ENCODE measurements at regions not wholly inside any gene's neighbourhood (a gene's known extent, or its start where the extent isn't known, plus 50 kb on each side); places are given as distances from the start of the nearest gene placed in this dataset.

DNA sequence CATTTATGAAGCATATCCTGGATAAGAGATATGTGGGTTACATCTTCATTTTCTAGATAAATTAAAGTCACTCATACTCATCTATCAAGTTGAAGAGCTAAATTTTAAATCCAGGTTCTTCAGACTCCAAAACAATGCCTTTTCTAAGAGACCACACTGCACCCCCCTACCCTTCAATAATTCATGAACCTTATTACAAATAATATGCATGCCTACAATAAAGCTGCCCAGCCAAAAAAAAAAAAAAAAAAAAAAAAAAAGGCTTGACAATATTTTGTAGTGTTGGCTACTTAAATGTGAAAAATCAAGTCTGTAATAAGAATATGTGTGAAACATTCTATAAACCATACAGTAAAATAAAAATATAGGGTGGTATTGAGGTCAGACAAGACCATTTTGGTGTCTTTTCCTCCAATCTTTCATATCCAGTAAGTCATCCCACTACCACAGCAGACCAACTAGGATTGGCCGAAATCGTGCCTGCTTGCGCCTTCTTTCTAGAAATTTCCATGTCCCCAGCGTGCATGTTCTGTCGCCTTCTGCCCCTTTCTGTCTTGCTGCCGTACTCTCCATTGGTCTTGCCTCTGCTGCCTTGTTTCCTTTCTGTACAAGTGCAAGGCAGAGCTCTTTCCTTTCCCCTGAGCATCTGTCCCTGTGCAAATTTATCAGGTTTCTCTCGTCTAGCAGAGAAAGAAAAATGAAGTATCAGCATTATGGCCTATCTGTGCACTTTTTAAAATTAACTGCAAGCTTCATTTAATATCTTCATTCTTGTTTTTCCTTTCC is 92.6 kb upstream of the NDUFV2 start:
- H3K9me3 ChIP-seq = no peaks in the 10 kb centered on the region
- DNase-seq (no peak), ATAC-seq (no peak)
- no peak overlapping the region for H3K27ac ChIP-seq
- no peak overlapping the region for H3K4me3 ChIP-seq
- no peaks in the 10 kb centered on the region for H3K4me1 ChIP-seq
- no peaks in the 10 kb centered on the region for H3K27me3 ChIP-seq
- H3K36me3 ChIP-seq = no peaks in the 10 kb centered on the region
- intact Hi-C loops (cut with DNase I) = no loop called here
- TF ChIP-seq, protein P1, sequence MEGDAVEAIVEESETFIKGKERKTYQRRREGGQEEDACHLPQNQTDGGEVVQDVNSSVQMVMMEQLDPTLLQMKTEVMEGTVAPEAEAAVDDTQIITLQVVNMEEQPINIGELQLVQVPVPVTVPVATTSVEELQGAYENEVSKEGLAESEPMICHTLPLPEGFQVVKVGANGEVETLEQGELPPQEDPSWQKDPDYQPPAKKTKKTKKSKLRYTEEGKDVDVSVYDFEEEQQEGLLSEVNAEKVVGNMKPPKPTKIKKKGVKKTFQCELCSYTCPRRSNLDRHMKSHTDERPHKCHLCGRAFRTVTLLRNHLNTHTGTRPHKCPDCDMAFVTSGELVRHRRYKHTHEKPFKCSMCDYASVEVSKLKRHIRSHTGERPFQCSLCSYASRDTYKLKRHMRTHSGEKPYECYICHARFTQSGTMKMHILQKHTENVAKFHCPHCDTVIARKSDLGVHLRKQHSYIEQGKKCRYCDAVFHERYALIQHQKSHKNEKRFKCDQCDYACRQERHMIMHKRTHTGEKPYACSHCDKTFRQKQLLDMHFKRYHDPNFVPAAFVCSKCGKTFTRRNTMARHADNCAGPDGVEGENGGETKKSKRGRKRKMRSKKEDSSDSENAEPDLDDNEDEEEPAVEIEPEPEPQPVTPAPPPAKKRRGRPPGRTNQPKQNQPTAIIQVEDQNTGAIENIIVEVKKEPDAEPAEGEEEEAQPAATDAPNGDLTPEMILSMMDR (IDR thresholded peaks at IDR 0.05) = no peak

GRCh38 chr18:9011431-9011830 is 91.1 kb upstream of the NDUFV2 start:
- Histone ChIP-seq H3K27me3 (no peaks in the 10 kb centered on the region), H3K9me3 (no peaks in the 10 kb centered on the region), H3K4me3 (no peak overlapping the region), H3K4me1 (no peaks in the 10 kb centered on the region), H3K27ac (no peak overlapping the region), H3K36me3 (no peaks in the 10 kb centered on the region)
- TF ChIP-seq, protein P1 (IDR thresholded peaks at IDR 0.05) = no peak
- intact Hi-C loops (cut with DNase I) = no loop called here
- ATAC-seq = no peak
- no peak for DNase-seq

DNA sequence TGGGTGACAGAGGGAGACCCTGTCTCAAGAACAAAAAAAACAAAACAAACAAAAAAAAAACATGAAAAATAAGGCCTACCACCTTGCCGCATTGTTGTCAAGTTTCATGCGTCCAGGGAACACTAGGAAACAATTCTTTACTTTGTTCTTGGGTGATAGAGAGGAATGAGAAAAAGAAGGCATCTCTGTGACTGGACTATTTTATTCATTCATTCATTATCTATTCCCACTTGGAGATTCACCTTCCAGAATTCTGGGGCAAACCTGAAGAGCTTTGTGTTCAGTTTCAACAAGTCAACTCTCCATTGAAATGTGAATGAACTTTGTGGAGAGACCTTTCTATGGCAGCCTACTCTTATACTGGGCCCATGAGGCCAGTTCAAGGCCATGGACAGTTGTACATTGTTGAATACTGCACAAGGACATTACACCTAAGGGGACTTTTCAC is 88.5 kb upstream of the NDUFV2 start:
- Histone ChIP-seq H3K4me1 (peaks cover 14% of the 10 kb centered on the region), H3K27ac (no peak overlapping the region), H3K9me3 (no peaks in the 10 kb centered on the region), H3K4me3 (no peak overlapping the region), H3K27me3 (no peaks in the 10 kb centered on the region), H3K36me3 (no peaks in the 10 kb centered on the region)
- no peak for ATAC-seq
- TF ChIP-seq, protein P1 (IDR thresholded peaks at IDR 0.05) = no peak
- intact Hi-C loops (cut with DNase I) = no loop called here
- DNase-seq = no peak

DNA sequence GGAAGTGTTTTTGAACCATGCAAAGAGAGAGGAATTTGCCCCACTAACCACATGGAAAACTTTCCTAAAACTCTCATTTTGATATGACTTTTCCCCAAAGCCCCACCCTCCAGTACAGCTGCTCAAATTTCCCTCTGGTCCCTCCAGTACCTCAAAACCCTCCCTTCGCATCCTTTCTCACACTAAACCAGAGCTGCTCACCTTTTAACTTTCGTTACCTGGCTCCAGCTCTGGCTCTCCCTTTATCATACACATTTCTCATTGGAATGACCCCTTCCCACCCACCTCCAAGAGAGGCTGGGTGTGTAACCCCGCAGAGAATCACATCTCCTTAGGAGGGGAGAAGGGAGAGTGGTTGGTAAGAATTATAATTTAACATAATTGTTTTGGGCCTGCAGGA is 86.8 kb upstream of the NDUFV2 start:
- ATAC-seq (no peak), DNase-seq (no peak)
- Histone ChIP-seq H3K27me3 (no peaks in the 10 kb centered on the region), H3K27ac (no peak overlapping the region), H3K4me1 (peaks cover 14% of the 10 kb centered on the region), H3K4me3 (no peak overlapping the region), H3K9me3 (no peaks in the 10 kb centered on the region), H3K36me3 (no peaks in the 10 kb centered on the region)
- intact Hi-C loops (cut with DNase I) = no loop called here
- TF ChIP-seq, protein P1 (IDR thresholded peaks at IDR 0.05) = no peak

GRCh38 chr18:9016633-9017166 is 85.8 kb upstream of the NDUFV2 start:
- H3K9me3 ChIP-seq = no peaks in the 10 kb centered on the region
- H3K27ac ChIP-seq = peak overlapping the region; percentile 58
- no peaks in the 10 kb centered on the region for H3K27me3 ChIP-seq
- H3K4me3 ChIP-seq = peak overlapping the region; percentile 28
- no peaks in the 10 kb centered on the region for H3K36me3 ChIP-seq
- TF ChIP-seq, protein P1 (IDR thresholded peaks at IDR 0.05) = no peak
- DNase-seq (no peak), ATAC-seq (peak; percentile 49)
- intact Hi-C loops (cut with DNase I) = no loop called here
- H3K4me1 ChIP-seq = peaks cover 14% of the 10 kb centered on the region

Measured in upper lobe of right lung (tissue), 1 donor.